ENCODE measurements at regions not wholly inside any gene's neighbourhood (a gene's known extent, or its start where the extent isn't known, plus 50 kb on each side); places are given as distances from the start of the nearest gene placed in this dataset.

DNA sequence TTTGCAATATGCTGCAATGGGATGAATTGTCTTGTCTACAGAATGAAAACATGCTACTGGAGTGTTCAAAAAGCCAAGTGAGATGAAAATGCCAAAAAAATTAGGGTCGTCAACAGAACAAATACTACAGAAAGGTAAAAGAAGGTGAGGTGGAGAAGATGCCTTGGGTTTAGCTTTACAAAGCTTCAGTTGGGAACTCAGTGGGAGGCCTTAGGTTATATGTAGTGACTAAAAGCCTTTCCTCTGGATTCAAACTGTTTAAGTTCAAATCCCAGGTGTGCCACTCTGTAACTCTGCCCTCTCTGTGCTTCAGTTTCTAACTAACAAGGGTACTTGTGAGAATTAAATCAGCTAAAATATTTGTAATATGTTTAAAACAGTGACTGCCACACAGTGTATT is 84.9 kb upstream of the PDE3A start:
- Histone ChIP-seq H3K9me3 (no peaks in the 10 kb centered on the region), H3K27me3 (no peaks in the 10 kb centered on the region), H3K27ac (no peak overlapping the region), H3K36me3 (no peaks in the 10 kb centered on the region), H3K4me3 (no peak overlapping the region), H3K4me1 (no peaks in the 10 kb centered on the region)
- intact Hi-C loops (cut with DNase I): no loop called here
- DNase-seq (ENCODE audit: extremely low spot score in 2 of 2): no peak
- TF ChIP-seq POLR2AphosphoS5 (IDR thresholded peaks at IDR 0.05; ENCODE audit: insufficient read depth in 1 of 2, low read depth in 1 of 2) (no peak), POLR2A (IDR thresholded peaks at IDR 0.05) (no peak)
- TF ChIP-seq, protein P1, sequence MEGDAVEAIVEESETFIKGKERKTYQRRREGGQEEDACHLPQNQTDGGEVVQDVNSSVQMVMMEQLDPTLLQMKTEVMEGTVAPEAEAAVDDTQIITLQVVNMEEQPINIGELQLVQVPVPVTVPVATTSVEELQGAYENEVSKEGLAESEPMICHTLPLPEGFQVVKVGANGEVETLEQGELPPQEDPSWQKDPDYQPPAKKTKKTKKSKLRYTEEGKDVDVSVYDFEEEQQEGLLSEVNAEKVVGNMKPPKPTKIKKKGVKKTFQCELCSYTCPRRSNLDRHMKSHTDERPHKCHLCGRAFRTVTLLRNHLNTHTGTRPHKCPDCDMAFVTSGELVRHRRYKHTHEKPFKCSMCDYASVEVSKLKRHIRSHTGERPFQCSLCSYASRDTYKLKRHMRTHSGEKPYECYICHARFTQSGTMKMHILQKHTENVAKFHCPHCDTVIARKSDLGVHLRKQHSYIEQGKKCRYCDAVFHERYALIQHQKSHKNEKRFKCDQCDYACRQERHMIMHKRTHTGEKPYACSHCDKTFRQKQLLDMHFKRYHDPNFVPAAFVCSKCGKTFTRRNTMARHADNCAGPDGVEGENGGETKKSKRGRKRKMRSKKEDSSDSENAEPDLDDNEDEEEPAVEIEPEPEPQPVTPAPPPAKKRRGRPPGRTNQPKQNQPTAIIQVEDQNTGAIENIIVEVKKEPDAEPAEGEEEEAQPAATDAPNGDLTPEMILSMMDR (IDR thresholded peaks at IDR 0.05): no peak

DNA sequence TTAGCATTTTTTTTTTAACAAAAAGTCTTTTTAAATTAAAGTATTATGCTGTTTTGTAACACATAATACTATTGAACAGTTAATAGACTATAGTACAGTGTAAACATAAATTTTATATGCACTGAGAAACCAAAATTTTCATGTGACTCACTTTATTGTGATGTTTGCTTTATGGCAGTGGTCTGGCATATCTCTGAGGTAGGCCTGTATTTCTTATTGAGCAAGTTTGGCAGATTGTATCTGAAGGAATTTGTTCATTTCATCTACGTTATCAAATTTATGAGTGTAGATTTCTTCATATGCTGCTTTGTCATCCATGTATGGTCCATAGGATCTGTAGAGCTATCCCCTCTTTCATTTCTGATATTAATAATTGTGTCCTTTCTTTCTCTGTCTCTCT is 78.8 kb upstream of the PDE3A start:
- no peaks in the 10 kb centered on the region for H3K27me3 ChIP-seq
- no peaks in the 10 kb centered on the region for H3K36me3 ChIP-seq
- H3K9me3 ChIP-seq: no peaks in the 10 kb centered on the region
- intact Hi-C loops (cut with DNase I): no loop called here
- no peak for DNase-seq (ENCODE audit: extremely low spot score in 2 of 2)
- H3K4me3 ChIP-seq: no peak overlapping the region
- TF ChIP-seq POLR2A (IDR thresholded peaks at IDR 0.05) (no peak), POLR2AphosphoS5 (IDR thresholded peaks at IDR 0.05; ENCODE audit: insufficient read depth in 1 of 2, low read depth in 1 of 2) (no peak)
- TF ChIP-seq, protein P1 (IDR thresholded peaks at IDR 0.05): no peak
- no peaks in the 10 kb centered on the region for H3K4me1 ChIP-seq
- H3K27ac ChIP-seq: no peak overlapping the region

DNA sequence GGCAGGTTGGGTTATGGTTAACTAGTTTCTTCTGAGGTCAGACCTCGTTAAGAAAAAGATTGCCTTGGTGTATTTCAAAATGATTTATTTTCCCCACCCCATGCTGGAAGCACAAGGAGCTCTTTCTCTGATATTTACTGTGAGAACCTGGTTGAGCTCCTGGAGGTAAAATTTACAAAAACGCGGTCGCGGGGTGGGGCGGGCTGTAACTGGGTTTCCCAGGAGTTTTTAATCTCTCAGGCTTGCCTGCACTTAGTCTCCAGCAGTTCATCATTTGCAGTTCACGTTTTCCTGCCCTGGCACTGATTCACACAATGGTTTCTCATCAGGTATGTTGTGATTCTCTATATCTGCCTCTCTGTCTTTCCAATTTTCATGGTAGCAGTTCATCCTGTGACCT is 67.9 kb upstream of the PDE3A start:
- H3K9me3 ChIP-seq: no peaks in the 10 kb centered on the region
- no peak overlapping the region for H3K27ac ChIP-seq
- TF ChIP-seq POLR2AphosphoS5 (IDR thresholded peaks at IDR 0.05; ENCODE audit: insufficient read depth in 1 of 2, low read depth in 1 of 2) (no peak), POLR2A (IDR thresholded peaks at IDR 0.05) (no peak)
- TF ChIP-seq, protein P1 (IDR thresholded peaks at IDR 0.05): no peak
- H3K27me3 ChIP-seq: no peaks in the 10 kb centered on the region
- DNase-seq (ENCODE audit: extremely low spot score in 2 of 2): no peak
- H3K36me3 ChIP-seq: no peaks in the 10 kb centered on the region
- no peaks in the 10 kb centered on the region for H3K4me1 ChIP-seq
- H3K4me3 ChIP-seq: no peak overlapping the region
- intact Hi-C loops (cut with DNase I): no loop called here

DNA sequence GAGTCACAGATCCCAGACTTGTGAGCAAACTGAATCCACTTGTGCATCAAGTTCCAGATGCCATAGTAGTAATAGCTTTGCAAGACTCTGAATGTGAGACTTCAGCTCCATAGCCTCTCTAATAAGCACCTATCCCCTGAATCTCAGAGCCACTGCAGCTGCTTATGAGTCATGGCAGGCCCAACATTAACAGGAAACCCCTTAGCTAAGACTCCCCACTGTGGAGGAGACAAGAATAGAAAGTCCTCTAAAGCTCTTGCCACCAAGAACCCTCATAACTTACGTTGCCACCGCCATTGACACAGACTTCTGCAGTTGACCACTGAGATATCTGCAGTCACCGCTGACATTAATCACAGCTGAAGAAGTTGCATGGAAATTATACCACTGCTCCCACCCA is 62.9 kb upstream of the PDE3A start:
- Histone ChIP-seq H3K27ac (no peak overlapping the region), H3K27me3 (no peaks in the 10 kb centered on the region), H3K4me1 (no peaks in the 10 kb centered on the region), H3K9me3 (no peaks in the 10 kb centered on the region), H3K36me3 (no peaks in the 10 kb centered on the region), H3K4me3 (no peak overlapping the region)
- intact Hi-C loops (cut with DNase I): no loop called here
- DNase-seq (ENCODE audit: extremely low spot score in 2 of 2): no peak
- no peak for TF ChIP-seq POLR2A (IDR thresholded peaks at IDR 0.05)
- no peak for TF ChIP-seq POLR2AphosphoS5 (IDR thresholded peaks at IDR 0.05; ENCODE audit: insufficient read depth in 1 of 2, low read depth in 1 of 2)
- TF ChIP-seq, protein P1 (IDR thresholded peaks at IDR 0.05): no peak

DNA sequence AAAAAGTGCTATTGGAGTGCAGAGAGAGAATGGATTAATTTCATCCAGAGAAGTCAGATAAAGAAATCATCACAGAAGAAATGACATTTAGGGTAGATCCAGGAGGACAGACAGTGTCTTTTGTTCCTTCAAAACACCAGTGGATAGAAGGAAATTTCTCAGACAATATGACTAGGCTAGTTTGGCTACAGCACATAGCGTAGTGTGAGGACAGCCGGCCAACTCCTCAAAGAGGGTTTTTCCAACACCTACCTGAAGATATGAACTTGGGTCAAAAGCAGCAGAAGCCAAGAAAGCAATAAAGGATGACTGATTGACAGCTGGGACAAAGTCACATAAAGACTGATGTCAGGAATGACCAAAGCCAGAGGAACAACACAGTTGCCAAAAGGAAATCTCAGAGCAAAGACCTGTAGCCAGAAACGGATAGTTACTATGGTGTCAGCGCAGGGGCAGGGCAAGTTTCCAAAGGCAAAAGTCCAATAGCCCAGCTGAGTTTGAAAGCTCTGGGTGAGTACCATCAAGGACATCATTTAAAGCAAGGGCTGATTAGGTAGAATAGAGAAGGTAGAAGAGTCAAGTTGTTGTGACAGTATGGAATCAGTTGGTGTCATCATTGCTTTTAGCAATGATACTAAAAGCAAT is 58.7 kb upstream of the PDE3A start:
- H3K4me1 ChIP-seq: no peaks in the 10 kb centered on the region
- intact Hi-C loops (cut with DNase I): no loop called here
- no peak for DNase-seq (ENCODE audit: extremely low spot score in 2 of 2)
- H3K36me3 ChIP-seq: no peaks in the 10 kb centered on the region
- H3K27me3 ChIP-seq: no peaks in the 10 kb centered on the region
- TF ChIP-seq, protein P1 (IDR thresholded peaks at IDR 0.05): no peak
- no peak for TF ChIP-seq POLR2A (IDR thresholded peaks at IDR 0.05)
- no peak for TF ChIP-seq POLR2AphosphoS5 (IDR thresholded peaks at IDR 0.05; ENCODE audit: insufficient read depth in 1 of 2, low read depth in 1 of 2)
- no peak overlapping the region for H3K4me3 ChIP-seq
- no peaks in the 10 kb centered on the region for H3K9me3 ChIP-seq
- H3K27ac ChIP-seq: no peak overlapping the region
